Neuronal stem cell (in vitro differentiated cells): ENCODE measurements at regions not wholly inside any gene's neighbourhood (a gene's known extent, or its start where the extent isn't known, plus 50 kb on each side); places are given as distances from the start of the nearest gene placed in this dataset.
A peak's percentile ranks its signal among the peaks of the same experiment; 100 is the strongest.
"Not testable (repeated sequence)": the region's sequence is repeated elsewhere in the genome, so short reads cannot be mapped to it uniquely, and the experiment has no call there.

ENCODE experiments used
- DNase-seq: peaks from one replicate; pipeline ENCODE4 v3.0.0-alpha.2; 2013; ENCODE audit warnings: low spot score
- H2AFZ ChIP-seq: one replicate; pipeline ENCODE4 v1.6.1; 2013; ENCODE audit warnings: mild to moderate bottlenecking, low read length, inconsistent platforms
- H2AK5ac ChIP-seq: 2 replicates; pipeline ENCODE4 v1.6.1; 2013; ENCODE audit warnings: low read depth, mild to moderate bottlenecking, inconsistent platforms, low read length, moderate library complexity, mixed read lengths
- H2BK120ac ChIP-seq: 2 replicates; pipeline ENCODE4 v1.6.1; 2013; ENCODE audit warnings: low read depth, mild to moderate bottlenecking, inconsistent platforms, low read length, moderate library complexity, mixed read lengths
- H2BK12ac ChIP-seq: one replicate; pipeline ENCODE4 v1.6.1; 2013; ENCODE audit warnings: low read length, inconsistent platforms
- H2BK15ac ChIP-seq: 2 replicates; pipeline ENCODE4 v1.6.1; 2013; ENCODE audit warnings: mild to moderate bottlenecking, low read length, inconsistent platforms, mixed read lengths
- H2BK5ac ChIP-seq: one replicate; pipeline ENCODE4 v1.6.1; 2013; ENCODE audit warnings: inconsistent platforms, mild to moderate bottlenecking, low read length, moderate library complexity
- H3K14ac ChIP-seq: one replicate; pipeline ENCODE4 v1.6.1; 2013; ENCODE audit warnings: low read length, inconsistent platforms
- H3K18ac ChIP-seq: 2 replicates; pipeline ENCODE4 v1.6.1; 2013; ENCODE audit warnings: low read length, inconsistent platforms
- H3K23ac ChIP-seq: 2 replicates; pipeline ENCODE4 v1.6.1; 2013; ENCODE audit warnings: low read depth, mild to moderate bottlenecking, mixed read lengths, low read length, inconsistent platforms; ENCODE audit not compliant: poor library complexity
- H3K27ac ChIP-seq: replicated peaks from 3 replicates; pipeline ENCODE4 v1.5.1; 2013; ENCODE audit warnings: low read length, inconsistent platforms
- H3K27me3 ChIP-seq, 3 experiments: 2 replicates each; pipeline ENCODE4 v1.6.1; 2013; ENCODE audit warnings: low read length in 3 of 3, mild to moderate bottlenecking in 2 of 3, inconsistent platforms in 1 of 3, low read depth in 1 of 3, mixed read lengths in 1 of 3, moderate library complexity in 1 of 3; ENCODE audit not compliant: control insufficient read depth in 3 of 3, insufficient read depth in 3 of 3
- H3K36me3 ChIP-seq, 2 donors: replicated peaks in 1 of 2; 2 replicates each; pipeline ENCODE4 v1.6.1; 2013; ENCODE audit warnings: low read length in 2 of 2; ENCODE audit not compliant: control insufficient read depth in 2 of 2, insufficient read depth in 2 of 2
- H3K4ac ChIP-seq: 2 replicates; pipeline ENCODE4 v1.6.1; 2013; ENCODE audit warnings: inconsistent platforms, mild to moderate bottlenecking, low read length, moderate library complexity
- H3K4me1 ChIP-seq, 2 donors: 1 replicate in 1 of 2; 2 replicates in 1 of 2; pipeline ENCODE4 v1.6.1; 2013; ENCODE audit warnings: low read length in 2 of 2, low read depth in 1 of 2; ENCODE audit not compliant: control insufficient read depth in 2 of 2, insufficient read depth in 1 of 2
- H3K4me2 ChIP-seq: one replicate; pipeline ENCODE4 v1.6.1; 2013; ENCODE audit warnings: mild to moderate bottlenecking, low read length, inconsistent platforms; ENCODE audit not compliant: insufficient read depth, poor library complexity, severe bottlenecking
- H3K4me3 ChIP-seq, 2 donors: 2 replicates each; pipeline ENCODE4 v1.5.1; 2013; ENCODE audit warnings: low read length in 2 of 2, mild to moderate bottlenecking in 2 of 2, inconsistent platforms in 1 of 2, moderate library complexity in 1 of 2
- H3K79me1 ChIP-seq: one replicate; pipeline ENCODE4 v1.6.1; 2013; ENCODE audit warnings: low read depth, mild to moderate bottlenecking, inconsistent platforms, low read length, moderate library complexity
- H3K9ac ChIP-seq: one replicate; pipeline ENCODE4 v1.6.1; 2013; ENCODE audit warnings: mild to moderate bottlenecking, low read depth, low read length, inconsistent platforms; ENCODE audit not compliant: poor library complexity
- H3K9me3 ChIP-seq, 2 donors: replicated peaks in 1 of 2; 2 replicates each; pipeline versions ENCODE3 to v1.6.1; 2013; ENCODE audit warnings: low read length in 2 of 2, mild to moderate bottlenecking in 2 of 2, inconsistent platforms in 1 of 2, low read depth in 1 of 2, mixed read lengths in 1 of 2, moderate library complexity in 1 of 2; ENCODE audit not compliant: control insufficient read depth in 2 of 2, insufficient read depth in 1 of 2
- H4K8ac ChIP-seq: one replicate; pipeline ENCODE4 v1.6.1; 2013; ENCODE audit warnings: low read depth, mild to moderate bottlenecking, inconsistent platforms, low read length, moderate library complexity
- H4K91ac ChIP-seq: one replicate; pipeline ENCODE4 v1.6.1; 2013; ENCODE audit warnings: low read length, low read depth, mild to moderate bottlenecking, inconsistent platforms; ENCODE audit not compliant: poor library complexity
- WGBS, 2 donors: extraction: QIAGEN DNeasy Blood & Tissue Kit; methylation state at CpG; one replicate each; pipeline ENCODE4 v1.1.7; 2013; ENCODE audit warnings: missing lambda C conversion rate in 2 of 2, mixed read lengths in 1 of 2; ENCODE audit not compliant: insufficient read length in 2 of 2, insufficient replicate concordance in 1 of 2; ENCODE audit errors: extremely low coverage in 2 of 2; 5-methylcytosine and 5-hydroxymethylcytosine counted together

GRCh38 chr2:145367334-145367733 is 847.4 kb upstream of the ZEB2 start:
- H3K4me3 ChIP-seq, H2BK12ac ChIP-seq, H3K14ac ChIP-seq, H3K4me2 ChIP-seq, H3K4ac ChIP-seq, H4K8ac ChIP-seq, H3K9ac ChIP-seq, H3K27ac ChIP-seq, H2AK5ac ChIP-seq, H3K18ac ChIP-seq, H3K27me3 ChIP-seq, H2BK5ac ChIP-seq, H3K23ac ChIP-seq, H2BK120ac ChIP-seq, DNase-seq, H2BK15ac ChIP-seq, H3K4me1 ChIP-seq, H3K36me3 ChIP-seq, H4K91ac ChIP-seq, H3K79me1 ChIP-seq, H3K9me3 ChIP-seq, H2AFZ ChIP-seq: not testable (repeated sequence)
- no CpG with 5 or more reads among the region's 3 CpGs for WGBS, 2 donors

GRCh38 chr2:145366341-145366740 is 846.4 kb upstream of the ZEB2 start:
- H2AK5ac ChIP-seq, result no peak overlapping the region

GRCh38 chr2:145360129-145360790 is 840.3 kb upstream of the ZEB2 start:
- H3K18ac ChIP-seq, result no peak overlapping the region
- H3K14ac ChIP-seq, result no peak overlapping the region
- H3K9me3 ChIP-seq, result no peaks in the 10 kb centered on the region
- peak; percentile 14 for DNase-seq
- H3K36me3 ChIP-seq, result no peaks in the 10 kb centered on the region
- no peak overlapping the region for H2BK15ac ChIP-seq
- no peak overlapping the region for H2BK12ac ChIP-seq
- no peak overlapping the region for H2BK120ac ChIP-seq
- H3K4me1 ChIP-seq, result peaks cover 8 to 13% of the 10 kb centered on the region in 2 donors
- H3K27ac ChIP-seq, result no peak overlapping the region
- no peak overlapping the region for H3K4ac ChIP-seq
- H2BK5ac ChIP-seq, result no peak overlapping the region
- no CpG with 5 or more reads among the region's 7 CpGs for WGBS, 2 donors
- no peak overlapping the region for H3K4me3 ChIP-seq
- H3K27me3 ChIP-seq, result no peaks in the 10 kb centered on the region
- H2AK5ac ChIP-seq, result no peak overlapping the region
- no peak overlapping the region for H3K4me2 ChIP-seq
- H3K9ac ChIP-seq, result no peak overlapping the region
- peaks cover 2% of the 10 kb centered on the region for H3K79me1 ChIP-seq
- H2AFZ ChIP-seq, result no peak overlapping the region
- no peak overlapping the region for H4K91ac ChIP-seq
- no peak overlapping the region for H4K8ac ChIP-seq
- H3K23ac ChIP-seq, result no peak overlapping the region

More at GRCh38 chr2:145366341-145366740, 846.4 kb upstream of the ZEB2 start:
- H3K4ac ChIP-seq, result no peak overlapping the region
- DNase-seq, result no peak
- H3K36me3 ChIP-seq, result no peaks in the 10 kb centered on the region
- H3K23ac ChIP-seq, result no peak overlapping the region
- no peak overlapping the region for H4K8ac ChIP-seq
- H2BK15ac ChIP-seq, result no peak overlapping the region
- no peak overlapping the region for H2BK5ac ChIP-seq
- no peaks in the 10 kb centered on the region for H3K27me3 ChIP-seq
- H3K9me3 ChIP-seq, result no peaks in the 10 kb centered on the region
- no peak overlapping the region for H3K4me3 ChIP-seq
- no peak overlapping the region for H3K18ac ChIP-seq
- no peak overlapping the region for H3K9ac ChIP-seq
- H3K4me1 ChIP-seq, result peaks cover 3 to 4% of the 10 kb centered on the region in 2 donors
- no peak overlapping the region for H3K4me2 ChIP-seq
- H4K91ac ChIP-seq, result no peak overlapping the region
- H2AFZ ChIP-seq, result no peak overlapping the region
- H3K14ac ChIP-seq, result no peak overlapping the region
- no peak overlapping the region for H3K27ac ChIP-seq
- H2BK120ac ChIP-seq, result no peak overlapping the region
- H2BK12ac ChIP-seq, result no peak overlapping the region
- peaks cover 2% of the 10 kb centered on the region for H3K79me1 ChIP-seq

GRCh38 chr2:145359561-145359960 is 839.6 kb upstream of the ZEB2 start:
- no peaks in the 10 kb centered on the region for H3K36me3 ChIP-seq
- no peak overlapping the region for H4K91ac ChIP-seq
- H2BK15ac ChIP-seq, result no peak overlapping the region
- WGBS, 2 donors, result no CpG with 5 or more reads among the region's 3 CpGs
- H3K4me3 ChIP-seq, result no peak overlapping the region
- H3K27me3 ChIP-seq, result no peaks in the 10 kb centered on the region
- H2BK12ac ChIP-seq, result no peak overlapping the region
- no peak overlapping the region for H3K9ac ChIP-seq
- no peak overlapping the region for H3K23ac ChIP-seq
- no peak overlapping the region for H2AK5ac ChIP-seq
- DNase-seq, result peak; percentile 15
- no peak overlapping the region for H2BK120ac ChIP-seq
- no peak overlapping the region for H3K18ac ChIP-seq
- H3K4me1 ChIP-seq, result peaks cover 8 to 13% of the 10 kb centered on the region in 2 donors
- no peak overlapping the region for H3K4ac ChIP-seq
- H2AFZ ChIP-seq, result no peak overlapping the region
- H2BK5ac ChIP-seq, result no peak overlapping the region
- H3K9me3 ChIP-seq, result no peaks in the 10 kb centered on the region
- H3K14ac ChIP-seq, result no peak overlapping the region
- H3K27ac ChIP-seq, result no peak overlapping the region
- no peak overlapping the region for H3K4me2 ChIP-seq
- H4K8ac ChIP-seq, result no peak overlapping the region
- H3K79me1 ChIP-seq, result peaks cover 2% of the 10 kb centered on the region
